D721Med (cell line): ENCODE measurements at regions not wholly inside any gene's neighbourhood (a gene's known extent, or its start where the extent isn't known, plus 50 kb on each side); places are given as distances from the start of the nearest gene placed in this dataset.

Experiments used
- DNase-seq: peaks from one replicate; pipeline ENCODE4 v3.0.0; 2011; ENCODE audit warnings: low spot score; ENCODE audit not compliant: insufficient read length
- FAIRE-seq: peaks from 2 replicates; lab custom pipeline; 2011; peaks lifted over from hg19 to GRCh38; lab: Jason Lieb, UNC
- CTCF ChIP-seq: IDR thresholded peaks from 2 replicates; pipeline ENCODE4 v1.5.1; 2012; ENCODE audit warnings: mild to moderate bottlenecking, control low read depth; ENCODE audit not compliant: insufficient read depth; ENCODE audit errors: missing control alignments

GRCh38 chr3:68468695-68469375, 463.5 kb downstream of the TAFA4 start:
- FAIRE-seq: no peak
- no peak for DNase-seq

GRCh38 chr3:68467465-68467864, 464.9 kb downstream of the TAFA4 start:
- FAIRE-seq: no peak
- no peak for DNase-seq
- TF ChIP-seq CTCF: no peak

More at GRCh38 chr3:68468695-68469375, 463.5 kb downstream of the TAFA4 start:
- TF ChIP-seq CTCF: no peak

- DNase-seq: no peak
- TF ChIP-seq CTCF: no peak
- no peak for FAIRE-seq
Observed at GRCh38 chr3:68458581-68458980, 473.8 kb downstream of the TAFA4 start.

- no peak for FAIRE-seq
- no peak for TF ChIP-seq CTCF
- DNase-seq: no peak
Observed at GRCh38 chr3:68448510-68449383, 483.6 kb downstream of the TAFA4 start.

- TF ChIP-seq CTCF: no peak
- no peak for DNase-seq
- FAIRE-seq: no peak
Observed at GRCh38 chr3:68447885-68448284, 484.5 kb downstream of the TAFA4 start.

GRCh38 chr3:68441054-68441453, 491.3 kb downstream of the TAFA4 start:
- DNase-seq: no peak

More at GRCh38 chr3:68441054-68441453, 491.3 kb downstream of the TAFA4 start:
- TF ChIP-seq CTCF: no peak
- no peak for FAIRE-seq
